Limb (tissue), 2 donors: ENCODE measurements at regions not wholly inside any gene's neighbourhood (a gene's known extent, or its start where the extent isn't known, plus 50 kb on each side); places are given as distances from the start of the nearest gene placed in this dataset.

Experiments used
- DNase-seq, 2 donors: peaks; one replicate each; pipeline ENCODE4 v3.0.0-alpha.2; 2016; ENCODE audit errors: extremely low spot score in 2 of 2

- no peak for DNase-seq
Observed at GRCh38 chr12:86796550-86796949, 540.4 kb upstream of the MGAT4C start.

DNA sequence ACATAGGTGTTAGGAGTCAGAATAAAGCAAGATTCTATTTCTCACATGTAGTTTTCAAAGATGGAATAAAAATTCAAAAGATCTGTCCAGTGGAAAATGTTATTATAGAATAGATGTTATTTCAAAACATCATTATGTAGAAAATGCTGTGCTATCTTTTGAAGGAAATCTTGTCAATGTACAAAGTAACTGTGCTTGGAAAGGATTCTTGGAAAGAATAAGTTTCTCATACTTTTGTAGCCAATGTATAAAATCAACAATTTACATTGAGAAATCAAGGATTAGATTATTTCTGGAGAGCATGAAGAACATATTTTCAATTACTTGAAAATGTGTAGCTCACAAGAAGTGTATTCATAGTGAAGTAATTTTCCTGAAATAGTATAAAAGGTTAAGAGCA lies 532.5 kb upstream of the MGAT4C start:
- DNase-seq = no peak

GRCh38 chr12:86787419-86787818 lies 531.2 kb upstream of the MGAT4C start:
- DNase-seq = no peak

GRCh38 chr12:86777325-86777724 lies 521.1 kb upstream of the MGAT4C start:
- DNase-seq = no peak

DNA sequence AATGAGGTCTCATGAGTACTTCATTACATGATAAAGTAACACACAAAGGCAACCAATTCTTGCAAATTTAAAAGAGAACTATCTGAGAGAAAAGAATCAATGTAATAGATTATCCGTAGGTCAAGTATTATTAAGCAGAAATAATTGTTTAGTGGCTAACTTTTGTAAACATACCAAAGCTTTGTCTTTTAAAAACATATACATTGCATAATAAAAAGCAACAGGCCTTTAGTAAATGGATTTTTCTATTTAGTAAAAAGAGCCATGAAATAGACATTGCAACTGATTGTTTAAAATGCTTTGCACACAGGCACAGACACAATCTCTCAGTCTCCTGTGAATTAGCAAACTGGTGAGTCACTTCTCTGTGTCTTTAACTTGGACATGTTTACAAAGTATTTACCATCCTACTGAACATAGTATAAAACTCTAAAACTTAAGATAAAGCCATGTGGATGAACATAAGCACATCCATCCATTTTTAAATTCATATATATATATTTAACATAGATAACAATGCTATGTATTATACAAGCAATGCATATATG lies 518.7 kb upstream of the MGAT4C start:
- no peak for DNase-seq

GRCh38 chr12:86772696-86773095 lies 516.5 kb upstream of the MGAT4C start:
- no peak for DNase-seq

DNA sequence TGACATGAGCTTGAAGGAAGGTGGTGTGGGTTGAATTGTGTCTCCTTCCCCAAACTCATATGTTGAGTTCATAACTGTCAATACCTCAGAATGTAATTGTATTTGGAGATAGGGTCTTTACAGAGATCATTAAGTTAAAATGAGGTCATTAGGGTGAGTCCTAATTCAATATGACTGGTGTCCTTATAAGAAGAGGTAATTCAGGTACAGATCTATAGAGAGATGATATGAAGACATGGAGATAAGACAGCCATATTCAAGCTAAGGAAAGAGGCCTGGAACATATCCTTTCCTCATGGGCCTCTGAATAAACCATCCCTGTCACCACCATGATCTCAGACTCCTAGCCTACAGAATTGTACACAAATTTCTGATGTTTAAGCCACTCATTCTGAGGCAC lies 514.7 kb upstream of the MGAT4C start:
- no peak for DNase-seq

DNA sequence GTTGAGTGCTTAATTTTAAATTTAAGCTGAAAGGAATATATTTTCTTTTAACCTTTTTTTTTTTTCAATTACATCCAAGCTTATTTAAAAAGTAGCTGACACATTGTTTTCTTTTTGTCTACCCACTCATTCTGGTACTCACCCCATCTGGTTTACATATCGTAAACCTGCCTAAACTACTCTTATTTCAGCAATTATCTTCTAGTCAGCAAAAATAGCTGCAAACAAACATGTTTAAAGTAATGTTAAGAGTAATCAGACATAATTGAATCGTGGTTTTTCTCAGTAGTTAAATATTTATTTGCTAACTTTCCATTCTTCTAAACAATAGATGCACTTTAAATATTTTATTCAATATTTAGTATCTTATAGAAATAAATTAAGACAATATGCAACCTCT lies 492.7 kb upstream of the MGAT4C start:
- DNase-seq = no peak

DNA sequence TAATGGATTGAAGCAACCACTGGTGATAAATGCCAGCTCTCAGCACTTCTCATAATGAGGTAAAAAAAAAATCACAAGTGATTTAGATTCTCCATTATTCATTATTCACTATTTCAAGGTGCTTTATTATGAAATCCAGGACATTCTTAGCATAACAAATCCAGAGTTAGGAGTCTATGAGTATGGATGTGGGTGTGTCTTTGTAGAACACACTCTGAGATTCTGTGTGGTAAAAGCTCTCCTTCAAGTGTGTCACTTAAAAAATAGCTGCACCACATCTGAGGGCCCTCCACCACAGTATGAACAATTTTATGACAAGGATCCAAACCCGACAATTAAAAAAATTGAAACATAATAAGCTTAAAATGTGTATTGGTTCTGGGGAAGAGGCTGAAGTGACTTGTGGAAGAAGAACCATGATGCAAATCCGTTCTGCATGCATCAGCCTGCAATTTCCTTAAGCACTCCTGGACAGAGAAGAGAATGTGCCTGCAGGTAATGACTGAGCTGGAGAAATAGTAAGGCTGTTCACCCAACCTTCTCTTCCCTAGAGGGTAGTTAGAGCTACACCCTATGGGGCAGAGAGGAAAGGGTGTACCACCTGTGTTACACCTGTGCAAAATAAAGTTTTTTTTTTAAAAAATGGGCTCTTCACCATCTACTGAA lies 488.5 kb upstream of the MGAT4C start:
- DNase-seq = no peak

DNA sequence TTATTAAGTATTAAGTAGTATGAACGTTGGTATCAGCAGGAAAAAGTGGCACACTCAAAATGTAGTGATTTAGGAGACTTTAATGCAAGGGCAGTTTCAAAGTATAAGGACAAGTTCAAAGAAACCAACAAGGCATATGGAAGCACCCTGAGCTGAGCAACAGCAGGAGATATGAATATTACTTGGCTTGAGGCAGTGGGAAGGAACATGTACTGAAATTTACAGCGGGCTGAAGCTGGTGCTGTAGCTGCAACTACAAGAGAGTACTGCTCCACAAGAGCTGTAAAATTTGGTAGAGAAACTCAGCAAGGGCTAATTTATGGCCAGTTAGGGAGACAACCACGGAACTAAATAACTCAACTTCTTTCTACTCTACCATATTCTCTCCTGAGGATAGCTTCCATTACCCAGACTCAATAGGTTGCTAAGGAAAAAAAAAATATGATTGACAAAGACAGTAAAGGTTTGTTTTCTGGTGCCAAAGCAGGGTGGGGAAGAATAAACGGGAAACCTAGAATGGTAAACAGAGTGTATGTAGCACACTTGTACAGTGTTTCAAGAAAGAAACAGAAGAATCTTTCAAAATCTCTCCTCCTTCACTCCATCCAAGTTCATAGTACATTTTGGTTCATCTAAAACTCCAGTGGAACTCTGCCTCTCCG lies 487.8 kb upstream of the MGAT4C start:
- no peak for DNase-seq

- DNase-seq = no peak
Observed at GRCh38 chr12:86741531-86741930, 485.3 kb upstream of the MGAT4C start.

DNA sequence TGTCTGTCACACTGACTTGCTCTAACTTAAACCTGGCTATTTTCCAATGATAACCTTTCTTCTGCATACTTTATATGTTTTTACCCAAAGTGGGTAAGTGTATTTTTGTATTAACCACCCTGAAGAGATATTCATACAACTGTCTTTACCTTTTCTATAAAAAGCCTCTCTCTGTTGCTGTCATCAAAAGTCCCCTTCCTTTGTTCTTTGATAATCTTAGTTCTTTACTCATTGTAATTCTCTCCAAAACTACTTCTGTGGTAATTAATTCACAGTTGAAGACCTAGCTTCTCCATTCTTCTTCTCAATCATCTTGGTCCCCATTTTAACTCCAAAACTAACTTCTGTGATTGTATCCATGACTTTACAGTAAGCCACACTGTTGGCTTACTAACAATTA lies 479.7 kb upstream of the MGAT4C start:
- DNase-seq = no peak

GRCh38 chr12:86735072-86735471 lies 478.9 kb upstream of the MGAT4C start:
- DNase-seq = no peak

GRCh38 chr12:86730233-86730632 lies 474.0 kb upstream of the MGAT4C start:
- no peak for DNase-seq

- no peak for DNase-seq
Observed at GRCh38 chr12:86729739-86730138, 473.5 kb upstream of the MGAT4C start.

DNA sequence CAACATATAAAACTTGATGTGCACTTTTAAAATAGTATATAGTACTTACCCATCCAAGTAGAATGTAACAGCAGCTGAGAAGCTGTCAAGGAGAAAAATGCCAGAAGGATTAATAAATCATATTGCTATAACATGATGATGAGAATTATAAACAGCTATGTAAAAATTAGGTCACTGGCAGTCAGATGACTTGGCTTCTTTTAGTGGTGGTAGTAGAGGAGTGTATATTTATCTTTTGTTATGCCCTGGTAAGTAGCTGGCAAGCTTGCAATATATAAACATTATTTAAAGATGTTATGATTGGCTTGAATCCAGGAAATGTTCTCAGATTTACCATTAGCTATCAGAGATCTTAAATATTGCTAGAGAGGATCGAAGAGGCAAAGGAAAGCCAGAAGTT lies 471.0 kb upstream of the MGAT4C start:
- peak in 1 of 2 donors; percentile 27 for DNase-seq

DNA sequence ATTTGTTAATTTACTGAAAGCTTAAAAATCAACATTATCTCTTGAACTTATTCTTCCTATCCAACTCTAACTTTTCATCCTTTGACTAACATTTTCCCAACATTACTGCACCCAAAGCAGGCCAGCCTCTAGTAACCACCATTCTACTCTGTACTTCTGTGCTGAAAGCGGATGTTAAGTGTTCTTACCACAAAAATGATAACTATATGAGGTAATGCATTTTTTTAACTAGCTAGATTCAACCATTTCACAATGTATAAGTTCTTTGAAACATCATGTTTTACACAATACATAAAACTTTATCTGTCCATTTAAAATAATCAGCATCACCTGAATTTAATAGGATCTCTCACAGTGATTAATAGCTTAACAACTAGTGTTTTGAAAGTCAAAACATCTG lies 468.5 kb upstream of the MGAT4C start:
- DNase-seq = no peak

DNA sequence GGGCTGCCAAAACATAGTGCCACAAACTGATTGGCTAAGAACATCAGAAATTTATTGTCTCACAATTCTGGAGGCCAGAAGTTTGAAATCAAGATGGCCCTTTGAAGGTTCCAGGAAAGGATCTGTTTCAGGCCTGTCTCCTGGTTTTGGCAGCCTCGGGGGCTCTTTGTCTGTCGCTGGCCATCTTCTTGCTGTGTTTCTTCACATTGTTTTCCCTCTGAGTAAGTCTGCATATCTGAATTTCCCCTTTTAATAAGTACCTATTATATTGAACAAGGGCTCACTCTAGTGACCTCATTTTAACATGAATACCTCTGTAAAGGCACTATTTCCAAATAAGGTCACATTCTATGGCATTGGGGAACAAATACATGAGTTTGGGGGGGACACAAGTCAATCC lies 467.1 kb upstream of the MGAT4C start:
- no peak for DNase-seq

DNA sequence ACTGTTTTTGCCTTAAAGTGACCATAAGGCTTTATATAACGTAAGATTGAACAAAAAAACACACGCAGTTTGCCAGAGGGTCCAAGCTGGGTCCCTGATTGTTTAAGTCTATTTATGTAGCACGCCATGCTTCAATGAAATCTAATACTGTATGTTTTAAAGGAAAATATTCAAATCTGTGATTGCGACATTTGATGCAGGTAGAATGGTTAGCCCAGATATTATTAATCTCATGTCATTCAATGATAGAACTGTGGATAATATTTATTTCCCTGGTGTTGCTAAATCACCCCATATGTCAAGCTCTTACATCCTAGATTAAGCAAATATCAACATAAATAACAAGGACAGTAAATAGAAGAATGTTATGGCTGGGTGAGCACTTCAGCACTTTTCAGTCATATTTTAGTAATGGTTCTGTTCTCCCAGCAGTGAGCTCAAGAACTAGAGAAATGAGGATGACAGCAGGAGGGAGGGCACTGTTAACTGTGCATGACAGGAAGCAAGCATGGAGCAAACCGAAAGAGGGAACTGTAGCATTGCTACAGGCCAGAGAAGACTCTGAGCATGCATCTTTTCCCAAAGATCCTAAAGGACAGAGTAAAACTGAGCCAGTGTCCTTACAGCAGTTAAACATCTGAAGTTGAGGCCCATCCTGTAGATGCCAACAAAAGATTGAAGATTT lies 465.7 kb upstream of the MGAT4C start:
- no peak for DNase-seq

GRCh38 chr12:86719381-86719780 lies 463.2 kb upstream of the MGAT4C start:
- DNase-seq = no peak

DNA sequence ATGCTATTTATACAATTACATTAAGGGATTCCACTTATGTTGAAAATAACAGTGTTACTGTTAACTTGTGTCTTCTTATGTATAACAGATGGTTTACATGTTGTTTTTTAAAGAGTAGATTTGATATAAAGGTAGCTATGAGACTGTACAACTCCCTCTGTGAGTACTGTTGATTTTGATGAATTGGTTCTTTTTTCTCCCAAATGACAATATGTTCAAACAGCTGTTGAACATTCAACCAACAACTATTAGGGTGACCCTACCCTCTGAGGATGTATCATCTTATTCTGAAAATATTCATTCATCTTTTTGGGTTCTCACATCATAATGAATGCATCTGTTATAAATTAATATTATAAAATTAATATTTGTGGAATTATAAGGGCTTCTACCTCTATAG lies 456.9 kb upstream of the MGAT4C start:
- no peak for DNase-seq

DNA sequence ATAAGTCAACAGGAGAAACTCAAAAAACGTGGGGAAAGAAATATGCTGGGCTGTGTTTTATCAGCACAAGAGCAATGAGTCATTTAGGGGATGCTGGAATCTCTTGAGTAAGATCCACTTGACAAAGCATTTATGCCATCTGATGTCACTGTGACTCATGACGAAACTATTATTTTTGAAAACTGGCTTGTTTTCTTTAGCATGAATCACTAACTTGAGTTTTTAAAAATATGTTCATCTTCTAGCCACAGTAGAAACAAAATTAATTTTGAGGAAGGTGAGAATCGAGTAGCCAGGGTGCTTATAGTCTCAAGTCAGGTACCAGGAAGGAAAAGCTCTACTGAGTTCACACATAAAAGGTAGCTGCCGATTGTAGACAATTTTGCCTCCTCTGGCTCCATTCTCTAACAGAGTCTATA lies 456.2 kb upstream of the MGAT4C start:
- no peak for DNase-seq

DNA sequence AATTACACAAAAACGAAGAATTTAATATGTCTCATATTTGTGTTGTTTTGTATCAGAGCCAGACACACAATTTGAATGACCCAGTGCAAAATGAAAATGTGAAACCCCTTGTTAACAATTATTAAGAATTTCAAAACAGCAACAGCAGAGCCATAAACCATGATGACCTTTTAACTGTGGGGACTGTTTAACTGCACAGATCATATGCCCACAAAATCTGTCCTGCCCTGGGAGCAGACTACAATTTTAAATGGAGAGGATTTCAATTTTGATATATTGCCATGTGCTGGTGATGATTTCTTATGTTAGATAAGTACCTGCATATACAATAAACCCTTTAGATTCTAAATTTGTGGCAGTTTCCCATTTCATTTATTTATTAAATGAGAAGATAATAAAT lies 455.5 kb upstream of the MGAT4C start:
- no peak for DNase-seq
